Activated T-cell treated with anti-CD3 and anti-CD28 coated beads for 4 hours (primary cell): ENCODE measurements at regions not wholly inside any gene's neighbourhood (a gene's known extent, or its start where the extent isn't known, plus 50 kb on each side); places are given as distances from the start of the nearest gene placed in this dataset.

Experiments used
- DNase-seq: peaks from one replicate; pipeline ENCODE4 v3.0.0-alpha.2; 2020

GRCh38 chr2:15107137-15107536, 454.0 kb downstream of the NBAS start:
- DNase-seq = no peak

- DNase-seq = no peak
These were observed 449.4 kb downstream of the NBAS start for GRCh38 chr2:15111718-15112117.

GRCh38 chr2:15112216-15112615, 448.9 kb downstream of the NBAS start:
- DNase-seq = no peak

GRCh38 chr2:15115776-15116175, 445.4 kb downstream of the NBAS start:
- DNase-seq = no peak

- DNase-seq = no peak
These were observed 444.3 kb downstream of the NBAS start for GRCh38 chr2:15116830-15117229.
